ENCODE measurements at regions not wholly inside any gene's neighbourhood (a gene's known extent, or its start where the extent isn't known, plus 50 kb on each side); places are given as distances from the start of the nearest gene placed in this dataset.

GRCh38 chr7:1359051-1359400 is 100.2 kb downstream of the MICALL2 start:
- no peak for TF ChIP-seq CTCF (IDR thresholded peaks at IDR 0.05)
- no peak for TF ChIP-seq POLR2A (IDR thresholded peaks at IDR 0.05)
